SK-N-SH (cell line): ENCODE measurements at regions not wholly inside any gene's neighbourhood (a gene's known extent, or its start where the extent isn't known, plus 50 kb on each side); places are given as distances from the start of the nearest gene placed in this dataset.

Experiments
- CTCF ChIA-PET: fragments of 300-600, 350-600 bp; formaldehyde crosslinking; extraction: SDS; loops from one replicate; lab custom pipeline; 2021; lab: Yijun Ruan, JAX
- POLR2A ChIA-PET: fragments of 350-600 bp; sonication (Branson Sonifier 250); formaldehyde crosslinking; extraction: SDS; loops from one replicate; lab custom pipeline; 2020; ENCODE audit warnings: antibody characterized with exemption, inconsistent platforms; lab: Yijun Ruan, JAX
- DNase-seq: peaks from one replicate; pipeline ENCODE4 v3.0.0; 2012
- H2AFZ ChIP-seq: fragments of 200-600 bp; sonication (generic); 2 replicates; pipeline ENCODE4 v1.8.1; 2016; ENCODE audit warnings: antibody characterized with exemption, mild to moderate bottlenecking, low read depth
- H3F3A ChIP-seq: fragments of 200-600 bp; sonication (generic); replicated peaks from 2 replicates; pipeline ENCODE3; 2016; ENCODE audit warnings: antibody characterized with exemption, mild to moderate bottlenecking; ENCODE audit not compliant: insufficient read depth
- H3K27ac ChIP-seq, 2 experiments: fragments of 200-500 bp in 1 of 2; fragments of 200-600 bp in 1 of 2; sonication (Bioruptor generic) in 1 of 2; sonication (generic), shearing (Covaris generic) in 1 of 2; 2 replicates each; pipeline versions ENCODE4 v1.5.1 to v1.6.1; 2014 to 2016; ENCODE audit warnings: low read depth in 2 of 2, inconsistent platforms in 1 of 2, low read length in 1 of 2, mild to moderate bottlenecking in 1 of 2, mixed read lengths in 1 of 2
- H3K27me3 ChIP-seq: fragments of 200-600 bp; sonication (generic), shearing (Covaris generic); 2 replicates; pipeline ENCODE4 v1.6.1; 2016; ENCODE audit warnings: mixed run types; ENCODE audit not compliant: insufficient read depth
- H3K36me3 ChIP-seq, 2 experiments: fragments of 200-500 bp in 1 of 2; fragments of 200-600 bp in 1 of 2; sonication (Bioruptor generic) in 1 of 2; sonication (generic) in 1 of 2; replicated peaks in 1 of 2; 2 replicates each; pipeline versions ENCODE3 to v1.5.1; 2014 to 2016; ENCODE audit warnings: low read length in 1 of 2, mild to moderate bottlenecking in 1 of 2; ENCODE audit not compliant: insufficient read depth in 2 of 2, control insufficient read depth in 1 of 2
- H3K4me1 ChIP-seq, 2 experiments: fragments of 200-500 bp in 1 of 2; fragments of 200-600 bp in 1 of 2; sonication (Bioruptor generic) in 1 of 2; sonication (generic), shearing (Covaris generic) in 1 of 2; 2 replicates each; pipeline versions ENCODE4 v1.5.1 to v1.6.1; 2014 to 2016; ENCODE audit warnings: low read depth in 1 of 2, low read length in 1 of 2, mixed run types in 1 of 2; ENCODE audit not compliant: insufficient read depth in 2 of 2, control insufficient read depth in 1 of 2
- H3K4me2 ChIP-seq: fragments of 200-600 bp; sonication (generic), shearing (Covaris generic); 2 replicates; pipeline ENCODE4 v1.6.1; 2017; ENCODE audit warnings: mixed run types
- H3K4me3 ChIP-seq, 2 experiments: fragments of 200-500 bp in 1 of 2; fragments of 200-600 bp in 1 of 2; sonication (Bioruptor generic) in 1 of 2; sonication (generic), shearing (Covaris generic) in 1 of 2; 2 replicates each; pipeline versions ENCODE4 v1.5.1 to v1.8.1; 2014 to 2016; ENCODE audit warnings: low read depth in 2 of 2, inconsistent platforms in 1 of 2, low read length in 1 of 2, mild to moderate bottlenecking in 1 of 2, mixed read lengths in 1 of 2, moderate library complexity in 1 of 2
- H3K79me2 ChIP-seq: fragments of 200-600 bp; sonication (generic); 2 replicates; pipeline ENCODE4 v1.8.1; 2017; ENCODE audit warnings: mild to moderate bottlenecking; ENCODE audit not compliant: insufficient read depth
- H3K9ac ChIP-seq: fragments of 200-600 bp; sonication (generic); 2 replicates; pipeline ENCODE4 v1.6.1; 2017; ENCODE audit warnings: mixed run types
- H3K9me2 ChIP-seq: fragments of 200-600 bp; sonication (generic); 2 replicates; pipeline ENCODE4 v1.6.1; 2017; ENCODE audit warnings: mixed run types
- H3K9me3 ChIP-seq: fragments of 200-600 bp; sonication (generic); 2 replicates; pipeline ENCODE4 v1.6.1; 2017; ENCODE audit warnings: mixed run types, mild to moderate bottlenecking, moderate library complexity
- H4K20me1 ChIP-seq: fragments of 200-600 bp; sonication (generic); 2 replicates; pipeline ENCODE4 v1.6.1; 2017; ENCODE audit warnings: mild to moderate bottlenecking, mixed run types; ENCODE audit not compliant: insufficient read depth
- ELF1 ChIP-seq: IDR thresholded peaks from 2 replicates; pipeline ENCODE4 v1.4.0; 2012
- EP300 ChIP-seq, 2 experiments: IDR thresholded peaks; 2 replicates each; pipeline versions ENCODE4 v1.4.0 to v1.6.1; 2012; ENCODE audit warnings: borderline replicate concordance in 1 of 2, low read depth in 1 of 2, low read length in 1 of 2
- EZH2phosphoT487 ChIP-seq: fragments of 200-600 bp; sonication (generic); IDR thresholded peaks from 2 replicates; pipeline ENCODE4 v1.6.1; 2017; ENCODE audit warnings: low read depth, mixed run types, mild to moderate bottlenecking, antibody characterized with exemption, moderate library complexity, borderline replicate concordance
- FOSL2 ChIP-seq: IDR thresholded peaks from 2 replicates; pipeline ENCODE4 v1.4.0; 2012; ENCODE audit warnings: low read depth, mild to moderate bottlenecking, moderate library complexity, borderline replicate concordance
- FOXJ3 ChIP-seq: sonication (generic); formaldehyde crosslinking; IDR thresholded peaks from 2 replicates; pipeline ENCODE4 v1.5.1; 2020; ENCODE audit warnings: mild to moderate bottlenecking, missing genetic modification reagents
- FOXM1 ChIP-seq: IDR thresholded peaks from 2 replicates; pipeline ENCODE4 v1.4.0; 2012; ENCODE audit warnings: low read depth, mild to moderate bottlenecking
- GABPA ChIP-seq: IDR thresholded peaks from 2 replicates; pipeline ENCODE4 v1.4.0; 2012; ENCODE audit warnings: low read depth, mild to moderate bottlenecking
- IRF3 ChIP-seq: fragments of 150-350 bp; IDR thresholded peaks from 2 replicates; pipeline ENCODE4 v1.6.1; 2016; ENCODE audit warnings: mild to moderate bottlenecking, low read depth, low read length
- MAX ChIP-seq: IDR thresholded peaks from 2 replicates; pipeline ENCODE4 v1.4.0; 2012; ENCODE audit warnings: low read depth
- NFIC ChIP-seq: IDR thresholded peaks from 2 replicates; pipeline ENCODE4 v1.4.0; 2012; ENCODE audit warnings: borderline replicate concordance
- NRF1 ChIP-seq: IDR thresholded peaks from 2 replicates; pipeline ENCODE4 v1.6.1; 2012; ENCODE audit warnings: low read depth, mild to moderate bottlenecking, low read length
- PBX3 ChIP-seq: IDR thresholded peaks from 2 replicates; pipeline ENCODE4; 2012
- REST ChIP-seq: IDR thresholded peaks from 2 replicates; pipeline ENCODE4 v1.6.1; 2012; ENCODE audit warnings: mild to moderate bottlenecking, low read depth, low read length, moderate library complexity
- RXRA ChIP-seq: IDR thresholded peaks from 2 replicates; pipeline ENCODE4 v1.4.0; 2012; ENCODE audit warnings: low read depth, mild to moderate bottlenecking, borderline replicate concordance
- SMC3 ChIP-seq: IDR thresholded peaks from 2 replicates; pipeline ENCODE4 v1.6.1; 2012; ENCODE audit warnings: low read depth, low read length, improper control_type of control experiment
- TCF12 ChIP-seq: IDR thresholded peaks from 2 replicates; pipeline ENCODE4 v1.4.0; 2012
- TEAD4 ChIP-seq: IDR thresholded peaks from 2 replicates; pipeline ENCODE4 v1.4.0; 2012; ENCODE audit warnings: mild to moderate bottlenecking, borderline replicate concordance; ENCODE audit not compliant: insufficient read depth
- YY1 ChIP-seq: IDR thresholded peaks from 2 replicates; pipeline ENCODE4 v1.4.0; 2012; ENCODE audit warnings: low read depth, mild to moderate bottlenecking
- WGBS: methylation state at CpG from one replicate; pipeline ENCODE4 v1.1.6; 2017; ENCODE audit warnings: low lambda C conversion rate; 5-methylcytosine and 5-hydroxymethylcytosine counted together

- TF ChIP-seq IRF3 (no peak), NRF1 (no peak), EZH2phosphoT487 (no peak)
Measured at GRCh38 chr21:16863908-16864307, 648.9 kb upstream of the CXADR start (continued).

- DNase-seq: no peak
- H3K27ac ChIP-seq: no peak overlapping the region
- ChIA-PET CTCF (no interaction called here), POLR2A (no interaction called here)
- no peaks in the 10 kb centered on the region for H3K27me3 ChIP-seq
- H3K9ac ChIP-seq: no peak overlapping the region
- no peak overlapping the region for H3K4me2 ChIP-seq
- TF ChIP-seq NRF1: no peak
- TF ChIP-seq EP300 (IDR thresholded peaks at IDR 0.05; ENCODE audit: borderline replicate concordance in 1 of 2, low read depth in 1 of 2, low read length in 1 of 2): no peak
- TF ChIP-seq PBX3: no peak
- H4K20me1 ChIP-seq: no peaks in the 10 kb centered on the region
- no peaks in the 10 kb centered on the region for H3K79me2 ChIP-seq
- H3K9me2 ChIP-seq: no peaks in the 10 kb centered on the region
- H3F3A ChIP-seq: no peaks in the 10 kb centered on the region
- H3K36me3 ChIP-seq: no peaks in the 10 kb centered on the region
- H3K9me3 ChIP-seq: no peaks in the 10 kb centered on the region
- no peak overlapping the region for H2AFZ ChIP-seq
- H3K4me1 ChIP-seq: no peaks in the 10 kb centered on the region
- H3K4me3 ChIP-seq: no peak overlapping the region
Measured at GRCh38 chr21:16865632-16866031, 647.2 kb upstream of the CXADR start.

GRCh38 chr21:16866851-16867250, 646.0 kb upstream of the CXADR start:
- Histone ChIP-seq H3K27ac (no peak overlapping the region), H4K20me1 (no peaks in the 10 kb centered on the region), H3K4me2 (no peak overlapping the region), H3K9me2 (no peaks in the 10 kb centered on the region), H3K4me1 (no peaks in the 10 kb centered on the region), H3K27me3 (no peaks in the 10 kb centered on the region), H2AFZ (no peak overlapping the region), H3K36me3 (no peaks in the 10 kb centered on the region), H3K4me3 (no peak overlapping the region), H3K9ac (no peak overlapping the region), H3F3A (no peaks in the 10 kb centered on the region), H3K9me3 (no peaks in the 10 kb centered on the region), H3K79me2 (no peaks in the 10 kb centered on the region)
- ChIA-PET CTCF (no interaction called here), POLR2A (no interaction called here)
- TF ChIP-seq YY1 (no peak), GABPA (no peak), TCF12 (no peak), MAX (no peak), SMC3 (no peak), FOXJ3 (CRISPR knock-in tag) (no peak), EP300 (IDR thresholded peaks at IDR 0.05; ENCODE audit: borderline replicate concordance in 1 of 2, low read depth in 1 of 2, low read length in 1 of 2) (no peak), RXRA (no peak), REST (no peak), FOXM1 (no peak), NFIC (no peak), NRF1 (no peak), TEAD4 (no peak), FOSL2 (no peak), ELF1 (no peak)
- 66% methylated on average over 4 of the region's 4 CpGs for WGBS
- no peak for DNase-seq
